Activated naive CD4-positive, alpha-beta T cell treated with anti-CD3 and anti-CD28 coated beads, Interleukin-2, amount 50 U/mL, for 72 hours (primary cell): ENCODE measurements at regions not wholly inside any gene's neighbourhood (a gene's known extent, or its start where the extent isn't known, plus 50 kb on each side); places are given as distances from the start of the nearest gene placed in this dataset.
"Not testable (repeated sequence)": the region's sequence is repeated elsewhere in the genome, so short reads cannot be mapped to it uniquely, and the experiment has no call there.

Source experiments
- ATAC-seq, 2 donors: fragments of 150-1000 bp; cut with Tn5 transposase; 2 replicates each; pipeline ENCODE4 v1.10.0; 2021; ENCODE audit warnings: mild to moderate bottlenecking in 2 of 2, moderate library complexity in 2 of 2
- DNase-seq, 2 donors: peaks; one replicate each; pipeline ENCODE4 v3.0.0; 2021 to 2022; ENCODE audit warnings: low spot score in 2 of 2
- H3K27ac Mint-ChIP-seq, 2 donors: one replicate each; pipeline ENCODE4 v1.8.0; 2022; ENCODE audit warnings: mild to moderate bottlenecking in 2 of 2, mixed read lengths in 2 of 2
- H3K36me3 Mint-ChIP-seq, 2 donors: one replicate each; pipeline ENCODE4 v1.8.0; 2022; ENCODE audit warnings: mixed read lengths in 2 of 2
- H3K9me3 Mint-ChIP-seq, 2 donors: one replicate each; pipeline ENCODE4 v1.8.0; 2022; ENCODE audit warnings: mixed read lengths in 2 of 2

DNA sequence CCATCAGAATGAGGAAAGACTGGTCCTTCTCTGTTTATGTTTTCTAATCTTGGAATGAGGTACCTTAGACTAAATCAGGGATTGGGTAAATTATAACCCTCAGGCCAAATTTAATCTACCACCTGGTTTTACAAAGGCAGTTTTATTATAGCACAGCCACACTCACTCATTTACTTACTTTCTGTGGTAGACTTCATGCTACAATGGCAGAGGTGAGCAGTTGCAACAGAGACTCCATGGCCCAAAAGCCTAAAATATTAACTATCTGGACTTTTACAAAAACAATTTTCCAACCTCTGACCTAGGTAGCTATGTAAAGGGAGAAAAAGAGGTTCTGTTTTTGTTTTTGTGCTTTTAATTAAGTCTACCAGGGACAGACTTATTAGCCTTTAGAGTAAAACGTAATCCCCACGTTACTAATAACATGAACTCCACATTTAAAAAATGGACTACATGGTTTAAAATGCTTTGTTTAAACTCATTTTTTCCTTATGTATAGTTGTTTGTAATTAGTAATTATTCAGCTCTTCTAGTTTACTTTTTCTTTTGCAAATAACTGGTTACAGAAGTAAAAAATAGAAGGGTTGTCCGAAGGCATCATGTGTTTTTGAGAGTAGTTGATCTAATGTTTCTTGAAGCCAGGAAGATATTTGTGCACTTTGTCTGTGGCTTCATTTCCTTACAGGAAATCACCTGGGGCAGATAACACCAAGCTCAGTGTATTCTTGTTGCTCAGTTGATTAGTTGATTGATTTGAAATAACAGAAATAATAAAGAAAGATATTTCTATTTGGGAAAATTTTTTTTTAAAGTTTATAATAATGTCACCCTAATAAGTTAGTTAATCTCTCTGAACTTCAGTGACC is 57.6 kb upstream of the ATP2B1 start:
- H3K9me3 Mint-ChIP-seq = peaks cover 6 to 10% of the 10 kb centered on the region in 2 donors
- H3K27ac Mint-ChIP-seq = no peak overlapping the region
- H3K36me3 Mint-ChIP-seq = peaks cover 0 to 5% of the 10 kb centered on the region in 2 donors
- ATAC-seq (no peak), DNase-seq (no peak)

DNA sequence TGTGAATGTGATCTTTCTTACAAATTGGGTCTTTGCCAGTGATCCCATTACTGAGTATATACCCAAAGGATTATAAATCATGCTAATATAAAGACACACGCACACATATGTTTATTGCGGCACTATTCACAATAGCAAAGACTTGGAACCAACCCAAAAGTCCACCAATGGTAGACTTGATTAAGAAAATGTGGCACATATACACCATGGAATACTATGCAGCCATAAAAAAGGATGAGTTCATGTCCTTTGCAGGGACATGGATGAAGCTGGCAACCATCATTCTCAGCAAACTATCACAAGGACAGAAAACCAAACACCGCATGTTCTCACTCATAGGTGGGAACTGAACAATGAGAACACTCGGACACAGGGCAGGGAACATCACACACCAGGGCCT is 55.5 kb upstream of the ATP2B1 start:
- H3K27ac Mint-ChIP-seq, H3K36me3 Mint-ChIP-seq, ATAC-seq, DNase-seq: not testable (repeated sequence)
- peaks cover 4 to 10% of the 10 kb centered on the region in 2 donors for H3K9me3 Mint-ChIP-seq

DNA sequence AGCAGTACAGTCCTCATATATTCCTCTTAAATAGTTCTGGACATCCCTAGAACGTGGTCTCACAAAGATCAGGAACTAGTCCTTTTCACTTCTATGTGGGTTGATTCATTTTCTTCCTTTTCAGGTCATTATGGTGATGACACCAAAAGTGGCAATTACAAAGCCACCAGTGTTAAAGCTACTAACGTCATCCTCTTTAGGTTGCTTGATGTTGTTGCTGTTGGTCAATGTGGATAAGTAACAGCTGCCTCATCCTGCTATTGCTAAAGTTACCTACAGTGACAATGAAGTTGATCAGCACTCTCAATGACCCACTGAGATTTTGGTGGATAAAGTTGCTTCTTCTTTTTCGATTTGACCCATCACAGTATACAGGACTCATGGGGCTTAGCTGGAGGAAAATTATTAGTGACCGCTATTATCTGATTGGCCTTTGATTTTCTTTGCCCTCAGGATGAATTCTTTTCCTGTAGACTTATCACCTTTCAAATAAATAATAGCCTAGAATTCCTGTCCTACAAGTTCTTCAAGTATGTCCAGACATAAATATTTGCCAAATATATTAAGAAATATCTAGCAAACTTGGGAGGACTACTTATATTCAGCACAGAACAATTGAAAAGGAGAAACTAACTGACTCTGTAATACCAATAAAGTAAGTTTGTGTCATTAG is 54.0 kb upstream of the ATP2B1 start:
- ATAC-seq = no peak
- peaks cover 0 to under 1% of the 10 kb centered on the region in 2 donors for H3K36me3 Mint-ChIP-seq
- no peak overlapping the region for H3K27ac Mint-ChIP-seq
- peaks cover 4 to 10% of the 10 kb centered on the region in 2 donors for H3K9me3 Mint-ChIP-seq
- no peak for DNase-seq

DNA sequence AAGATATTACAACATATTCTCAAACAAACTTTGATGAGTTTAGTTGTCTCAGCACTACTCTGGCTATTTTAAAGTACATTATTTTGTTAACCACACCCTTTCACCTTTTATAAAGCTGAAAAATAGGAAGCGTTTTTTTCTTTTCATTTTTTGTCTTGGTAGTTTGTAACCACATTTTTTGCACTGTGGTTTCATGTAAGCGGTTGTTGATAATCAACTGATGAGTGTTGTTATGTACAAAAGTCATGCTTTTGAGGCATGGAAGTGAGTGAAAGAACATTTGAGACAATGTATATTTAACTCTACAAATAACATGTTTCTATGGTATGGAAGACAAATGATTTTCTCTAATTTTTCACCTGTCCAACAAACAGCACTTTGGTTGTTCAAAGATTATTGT is 52.1 kb upstream of the ATP2B1 start:
- DNase-seq = no peak
- H3K27ac Mint-ChIP-seq = no peak overlapping the region
- no peaks in the 10 kb centered on the region for H3K36me3 Mint-ChIP-seq
- no peak for ATAC-seq
- peaks cover 10 to 12% of the 10 kb centered on the region in 2 donors for H3K9me3 Mint-ChIP-seq
